ENCODE measurements at regions not wholly inside any gene's neighbourhood (a gene's known extent, or its start where the extent isn't known, plus 50 kb on each side); places are given as distances from the start of the nearest gene placed in this dataset.
"Not testable (repeated sequence)": the region's sequence is repeated elsewhere in the genome, so short reads cannot be mapped to it uniquely, and the experiment has no call there.

DNA sequence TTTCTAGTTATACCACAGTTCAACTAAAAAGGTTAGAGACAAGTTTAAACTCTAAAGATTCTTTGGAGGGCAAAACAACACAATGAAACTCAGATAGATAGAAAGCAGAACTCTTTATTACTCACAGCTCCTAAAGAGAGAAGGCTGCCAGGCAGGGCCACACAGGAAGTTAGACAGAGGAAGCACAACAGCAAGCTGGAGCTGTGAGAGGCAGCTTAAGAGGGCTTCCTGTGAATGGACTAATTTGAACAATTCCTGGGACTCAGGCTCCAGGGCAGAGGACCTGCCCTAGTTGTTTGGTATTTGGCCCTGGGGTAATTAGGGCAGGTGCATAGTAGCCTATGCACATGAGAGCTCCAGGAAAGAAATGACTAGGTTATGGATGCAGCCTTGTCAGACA lies 803.6 kb downstream of the DIAPH3 start:
- no peak for DNase-seq (ENCODE audit: low spot score)

DNA sequence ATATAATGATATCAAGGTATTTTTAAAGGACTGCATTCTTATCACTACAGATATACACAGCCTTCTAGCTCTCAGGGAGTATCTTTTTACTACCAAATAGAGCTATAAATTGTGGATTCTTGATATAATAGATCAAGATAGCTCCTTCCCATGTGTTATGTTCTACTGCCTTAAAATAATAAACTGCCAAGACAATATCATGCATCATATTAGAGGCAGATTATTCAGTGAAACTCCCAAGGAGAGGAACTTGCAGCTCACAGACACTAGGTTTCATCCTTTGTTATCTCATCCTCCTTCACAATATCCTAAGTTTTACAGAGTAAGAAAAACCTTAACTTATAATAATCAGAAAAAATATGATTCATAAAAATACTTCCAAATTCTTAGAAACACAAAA lies 802.8 kb downstream of the DIAPH3 start:
- DNase-seq (ENCODE audit: low spot score) = no peak

DNA sequence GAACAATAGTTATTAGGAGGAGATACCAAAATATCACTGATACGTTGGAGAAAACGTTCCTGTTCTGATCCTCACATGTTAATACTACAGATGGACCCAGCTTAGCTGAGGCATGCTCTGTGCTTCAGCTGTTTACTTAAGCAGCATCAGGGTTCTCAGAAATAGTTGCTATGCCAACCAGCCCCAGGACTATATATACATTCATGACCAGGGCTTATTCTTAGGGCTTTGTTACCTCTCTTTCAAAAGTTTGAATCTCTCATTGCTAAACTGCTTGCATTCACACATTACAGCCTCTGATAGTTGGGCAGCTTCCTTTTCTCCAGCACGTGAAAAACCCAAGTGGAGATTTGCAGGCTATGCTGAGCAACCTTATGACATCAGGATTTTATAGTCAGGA lies 800.4 kb downstream of the DIAPH3 start:
- no peak for DNase-seq (ENCODE audit: low spot score)

DNA sequence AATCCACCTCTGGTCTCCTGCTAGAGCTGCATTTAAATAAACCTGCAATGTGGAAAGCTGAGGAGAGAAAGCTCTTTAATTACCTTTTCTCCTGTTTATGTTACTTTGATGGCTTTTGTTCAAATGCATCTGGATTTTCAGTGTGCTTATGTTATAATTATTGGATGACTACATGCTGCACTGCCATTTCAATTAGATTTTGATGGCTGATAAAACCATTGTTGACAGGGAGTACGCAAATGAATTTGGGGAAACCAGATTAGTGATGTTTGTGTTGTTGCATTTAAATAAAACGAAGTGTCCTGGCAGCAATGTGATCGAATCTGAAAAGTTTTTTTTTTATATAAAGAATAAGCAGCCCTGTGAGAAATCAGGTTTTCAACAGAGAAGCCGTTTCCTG lies 799.8 kb downstream of the DIAPH3 start:
- no peak for DNase-seq (ENCODE audit: low spot score)

DNA sequence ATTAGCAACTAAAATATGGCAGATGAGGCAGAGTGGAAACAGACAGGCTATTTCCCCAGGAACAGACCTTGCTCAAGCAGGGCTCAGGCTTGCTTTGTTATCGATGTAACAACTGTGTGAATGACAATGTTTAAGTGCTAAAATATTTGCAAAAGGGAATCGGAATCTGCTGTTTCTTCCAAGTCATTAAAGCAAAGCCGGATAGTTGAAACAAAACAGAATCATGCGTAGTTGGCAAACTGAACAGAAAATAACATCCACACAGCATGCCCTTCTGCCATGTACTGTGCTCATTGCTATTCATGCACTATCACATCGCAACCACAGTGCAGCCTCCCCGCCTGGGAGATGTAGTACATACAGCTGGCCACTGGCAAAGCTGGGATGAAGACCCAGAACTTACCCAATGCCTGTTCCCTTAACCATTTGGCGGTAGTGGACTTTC lies 799.1 kb downstream of the DIAPH3 start:
- peak; percentile 12 for DNase-seq (ENCODE audit: low spot score)

DNA sequence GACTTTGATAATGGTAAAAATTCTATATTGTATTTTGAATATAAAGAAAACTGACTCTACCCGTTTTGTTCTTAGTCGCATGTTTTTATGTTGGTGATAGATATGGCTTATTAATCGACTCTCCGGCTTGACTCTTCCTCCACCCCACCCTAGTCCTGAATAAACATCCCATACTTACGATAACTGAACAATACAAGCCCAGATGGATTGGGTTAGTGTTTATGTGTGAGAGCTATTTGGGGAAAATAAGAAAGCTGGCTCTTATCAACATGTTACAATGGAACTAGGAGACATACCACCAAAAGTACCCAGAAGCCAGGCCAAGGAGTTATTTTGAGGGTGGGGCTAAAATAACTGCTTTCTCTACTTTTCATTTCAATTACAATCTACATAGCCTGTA lies 796.3 kb downstream of the DIAPH3 start:
- no peak for DNase-seq (ENCODE audit: low spot score)

DNA sequence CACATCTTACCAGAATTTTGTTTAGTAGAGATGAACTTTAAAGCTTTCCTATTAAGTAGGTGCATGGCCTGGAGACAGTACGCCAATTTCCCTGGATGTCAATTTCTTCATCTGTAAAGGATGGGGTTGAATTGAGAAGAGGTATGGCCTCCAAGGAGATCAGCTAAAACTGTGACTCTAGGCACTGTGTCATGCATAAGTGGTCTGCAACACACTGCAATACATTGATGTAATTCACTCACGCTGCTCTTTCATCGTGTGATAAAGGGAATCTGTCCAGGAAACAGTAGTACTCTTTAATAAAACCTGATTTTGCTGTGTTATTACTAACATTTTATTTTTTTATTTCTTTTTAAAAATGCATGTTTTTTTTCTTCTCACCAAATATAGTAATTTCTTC lies 795.8 kb downstream of the DIAPH3 start:
- no peak for DNase-seq (ENCODE audit: low spot score)

DNA sequence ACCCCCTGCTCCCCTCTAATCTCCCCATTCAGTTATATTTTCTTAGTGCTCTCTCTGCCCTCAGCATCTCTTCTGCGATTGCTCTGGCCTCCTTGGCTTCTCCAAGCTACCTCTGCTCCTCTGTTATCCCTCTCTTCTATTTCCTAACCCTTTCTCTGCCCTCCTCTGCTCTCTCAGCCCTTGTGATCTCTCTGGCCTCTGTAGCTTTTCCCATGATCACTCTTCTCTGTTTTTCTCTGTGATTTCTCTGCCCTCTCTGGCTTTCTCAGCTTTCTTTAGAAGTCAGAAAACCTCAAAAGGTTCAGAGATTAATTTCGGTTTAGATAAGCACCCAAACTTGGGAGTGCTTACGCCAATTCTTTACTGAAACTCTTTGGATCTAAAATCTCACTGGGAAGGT lies 795.0 kb downstream of the DIAPH3 start:
- DNase-seq (ENCODE audit: low spot score) = no peak

DNA sequence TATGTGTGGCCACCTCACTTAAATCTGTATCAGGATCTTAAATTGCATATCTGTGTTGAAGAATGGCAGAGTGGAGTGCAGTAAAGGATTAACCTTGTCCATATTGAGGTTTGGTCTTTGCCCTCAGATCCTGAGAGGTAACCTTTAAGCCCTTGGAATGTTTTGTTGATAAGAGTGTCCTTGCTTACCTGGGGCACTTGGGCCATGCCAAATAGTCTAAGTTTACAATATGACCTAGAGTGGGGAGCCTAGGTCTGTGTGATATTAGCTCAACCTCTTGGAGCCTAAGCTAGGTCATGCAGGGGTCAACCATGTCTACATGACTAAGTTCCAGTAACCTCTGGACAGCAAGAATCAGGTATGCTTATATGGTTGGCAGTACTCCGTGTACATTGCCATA lies 792.5 kb downstream of the DIAPH3 start:
- DNase-seq (ENCODE audit: low spot score) = no peak

DNA sequence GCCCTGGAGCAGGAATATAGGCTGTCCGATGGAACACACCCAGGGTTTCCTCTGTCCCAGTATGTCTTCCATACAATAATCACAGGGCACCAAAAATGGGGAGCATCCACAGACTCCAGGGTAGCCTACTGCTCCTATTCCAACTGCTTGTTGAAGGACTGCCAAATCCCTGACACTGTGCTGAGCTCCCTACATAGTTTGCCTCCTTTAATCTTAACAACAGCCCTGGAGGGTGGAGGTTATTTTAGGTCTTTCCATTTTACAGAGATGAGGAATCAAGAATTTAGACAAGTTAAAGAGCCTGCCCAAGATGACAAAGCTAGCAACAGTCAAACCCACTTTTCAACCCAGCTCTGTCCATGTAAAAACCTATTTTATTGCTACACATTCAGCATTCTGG lies 790.4 kb downstream of the DIAPH3 start:
- no peak for DNase-seq (ENCODE audit: low spot score)

DNA sequence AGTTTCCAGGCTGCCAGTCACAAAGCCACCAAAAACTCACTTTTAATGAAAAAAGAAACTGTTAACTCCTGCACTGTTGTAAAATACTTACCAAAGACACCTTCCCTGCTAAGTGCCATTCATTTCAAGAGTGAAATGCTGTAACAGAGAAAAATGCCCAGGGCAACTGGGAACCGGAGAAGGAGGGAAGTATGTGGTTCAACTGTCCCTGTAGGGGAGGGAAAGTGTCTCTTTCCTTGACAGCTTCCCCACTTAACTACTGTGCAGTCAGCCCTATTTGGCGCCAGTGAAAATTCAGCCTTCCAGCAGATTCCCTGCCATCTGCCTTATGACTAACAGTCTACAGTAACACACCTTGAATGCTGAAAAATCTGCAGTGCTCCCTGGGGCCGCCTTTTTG lies 789.0 kb downstream of the DIAPH3 start:
- no peak for DNase-seq (ENCODE audit: low spot score)

DNA sequence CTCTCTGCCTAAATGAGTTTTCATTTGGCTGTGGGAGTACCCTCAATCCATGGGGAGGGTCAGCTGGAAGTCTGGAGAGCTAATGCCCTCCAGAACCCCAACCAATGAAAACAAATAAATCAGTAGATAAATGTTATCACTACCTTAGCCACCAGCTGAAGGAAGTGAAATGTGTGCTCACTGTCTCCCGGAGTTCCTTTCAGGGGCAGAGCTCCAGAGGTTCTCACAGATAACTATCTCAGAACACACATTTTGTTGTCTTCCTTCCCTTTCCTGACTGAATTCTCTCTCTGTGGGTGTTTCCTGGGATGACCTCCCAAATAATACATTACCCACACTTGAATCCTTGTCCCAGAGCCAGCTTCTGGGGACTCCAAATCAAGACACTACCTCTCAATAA lies 779.6 kb downstream of the DIAPH3 start:
- DNase-seq (ENCODE audit: low spot score) = no peak

DNA sequence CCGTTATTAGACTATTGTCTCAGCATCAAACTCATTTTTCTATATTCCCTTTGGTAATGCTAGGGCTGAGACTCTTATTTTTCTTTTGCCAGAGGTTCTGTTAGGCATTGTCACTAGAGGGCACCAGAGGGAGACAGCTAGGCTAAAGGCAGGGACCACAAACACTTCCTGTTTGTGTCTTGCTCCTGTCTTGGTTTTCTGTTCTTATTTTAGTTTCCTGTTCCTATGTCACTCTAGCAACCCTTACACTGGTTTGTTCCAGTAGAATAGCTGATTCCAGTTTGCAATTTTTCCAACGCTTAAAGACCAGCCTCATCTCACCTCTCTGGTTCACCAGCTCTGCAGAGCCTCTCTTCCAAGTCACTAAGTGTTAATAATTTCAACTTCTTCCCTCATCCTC lies 772.0 kb downstream of the DIAPH3 start:
- peak; percentile 92 for DNase-seq (ENCODE audit: low spot score)

DNA sequence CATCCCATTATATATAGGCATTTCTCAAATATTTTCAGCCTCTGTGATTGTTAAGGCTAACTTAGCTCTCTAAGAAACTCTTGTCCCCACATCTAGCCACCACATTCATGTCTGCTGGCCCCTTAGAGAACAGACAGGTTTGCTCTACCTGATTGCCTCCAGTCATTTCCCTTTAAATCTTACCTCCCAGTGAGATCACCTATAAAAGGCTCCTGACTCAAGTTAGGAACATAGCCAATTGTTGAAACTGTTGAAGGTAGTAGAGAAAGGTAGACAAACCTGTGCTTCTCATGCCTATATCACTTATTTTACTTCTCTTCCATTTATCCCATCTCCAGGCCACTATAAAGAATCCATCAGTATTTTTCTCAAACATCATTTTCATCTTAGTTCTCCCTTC lies 771.4 kb downstream of the DIAPH3 start:
- DNase-seq (ENCODE audit: low spot score) = no peak

DNA sequence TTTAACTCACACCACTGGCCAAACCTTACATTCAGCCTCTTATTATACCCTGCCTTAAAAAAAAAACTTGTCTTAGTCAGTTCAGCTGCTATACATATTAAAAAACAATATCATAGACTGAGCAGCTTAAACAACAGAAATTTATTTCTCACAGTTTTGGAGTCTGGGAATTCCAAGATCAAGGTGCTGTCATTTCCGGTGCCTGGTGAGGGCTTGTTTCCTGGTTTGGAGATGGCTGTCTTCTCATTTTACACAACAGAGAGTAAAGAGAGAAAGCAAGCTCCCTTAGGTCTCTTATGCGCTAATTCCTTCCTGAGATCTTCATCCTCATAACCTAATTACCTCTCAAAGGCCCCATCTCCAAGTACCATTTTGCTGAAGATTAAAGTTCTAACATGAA lies 769.2 kb downstream of the DIAPH3 start:
- no peak for DNase-seq (ENCODE audit: low spot score)

DNA sequence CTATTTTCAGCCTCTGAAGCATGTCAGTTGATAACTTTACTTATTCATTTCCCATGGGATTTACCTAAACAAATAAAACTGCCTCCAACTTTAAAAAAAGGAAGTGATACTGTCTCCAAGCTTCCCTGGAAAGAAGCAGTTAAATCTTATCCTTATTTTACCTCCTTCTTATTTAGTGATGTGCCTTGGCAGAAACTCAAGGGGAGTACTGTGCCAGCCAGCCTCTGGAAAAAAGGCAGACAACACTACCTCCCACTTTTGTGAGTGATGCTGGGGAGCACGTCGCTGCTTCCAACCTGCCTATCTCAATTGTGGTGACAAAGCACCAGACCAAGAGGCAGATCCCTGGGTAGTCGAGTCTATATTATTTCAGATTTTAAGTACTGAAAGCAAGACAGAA lies 765.6 kb downstream of the DIAPH3 start:
- DNase-seq (ENCODE audit: low spot score) = peak; percentile 9

DNA sequence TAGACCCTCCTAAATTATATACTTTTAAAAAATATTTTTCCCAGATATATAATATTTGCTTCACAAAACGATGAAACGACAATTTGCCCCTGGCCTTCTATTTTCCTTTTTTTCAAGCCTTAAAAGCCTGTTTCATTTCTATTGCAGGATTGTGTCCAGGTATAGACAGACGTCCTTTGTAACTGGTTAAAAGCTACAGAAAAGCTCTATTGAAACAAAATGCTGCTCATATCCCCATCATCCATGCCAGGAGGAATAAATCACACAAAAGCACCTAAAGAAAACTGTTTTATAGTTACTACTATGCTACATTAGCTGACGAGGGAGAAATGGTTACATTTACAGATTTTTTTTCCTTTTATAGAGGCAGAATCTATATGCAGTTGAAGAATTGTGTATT lies 765.1 kb downstream of the DIAPH3 start:
- no peak for DNase-seq (ENCODE audit: low spot score)

DNA sequence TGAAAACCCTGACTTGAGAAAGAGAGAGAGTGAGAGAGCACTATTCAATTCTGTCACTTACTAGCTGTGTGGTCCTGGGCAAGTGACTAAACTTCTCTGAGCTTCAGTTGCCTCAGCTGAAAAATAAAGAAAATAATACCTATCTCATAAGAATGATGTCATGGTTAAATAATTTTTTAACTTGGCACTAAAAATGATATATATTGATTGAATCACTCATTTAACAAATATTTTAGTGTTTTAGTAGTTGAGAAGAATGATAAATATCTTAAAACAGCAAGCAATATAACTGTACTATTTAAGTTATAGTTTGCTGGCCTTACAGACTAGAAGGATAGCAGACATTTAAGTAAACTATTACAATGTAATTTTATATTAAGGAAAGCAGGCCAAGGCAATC lies 764.2 kb downstream of the DIAPH3 start:
- no peak for DNase-seq (ENCODE audit: low spot score)

DNA sequence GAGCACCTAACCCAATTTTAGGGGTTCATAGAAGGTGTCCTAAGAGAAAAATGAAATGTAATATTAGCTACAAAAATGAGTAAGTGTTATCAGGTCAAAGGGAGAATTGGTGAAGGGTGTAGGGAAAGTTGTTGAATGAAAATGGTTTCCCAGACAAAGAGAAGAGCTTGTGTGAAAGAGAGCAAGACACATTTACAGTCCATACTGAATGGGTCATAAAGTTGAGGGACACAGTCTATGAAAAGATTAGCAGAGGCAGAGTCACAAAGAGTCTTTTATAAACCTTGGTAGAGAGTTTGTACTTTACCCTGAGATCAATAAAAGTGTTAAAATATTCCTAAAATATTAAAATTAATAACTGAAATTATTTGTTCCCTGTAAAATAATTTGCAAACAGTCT lies 759.4 kb downstream of the DIAPH3 start:
- DNase-seq (ENCODE audit: low spot score) = no peak

DNA sequence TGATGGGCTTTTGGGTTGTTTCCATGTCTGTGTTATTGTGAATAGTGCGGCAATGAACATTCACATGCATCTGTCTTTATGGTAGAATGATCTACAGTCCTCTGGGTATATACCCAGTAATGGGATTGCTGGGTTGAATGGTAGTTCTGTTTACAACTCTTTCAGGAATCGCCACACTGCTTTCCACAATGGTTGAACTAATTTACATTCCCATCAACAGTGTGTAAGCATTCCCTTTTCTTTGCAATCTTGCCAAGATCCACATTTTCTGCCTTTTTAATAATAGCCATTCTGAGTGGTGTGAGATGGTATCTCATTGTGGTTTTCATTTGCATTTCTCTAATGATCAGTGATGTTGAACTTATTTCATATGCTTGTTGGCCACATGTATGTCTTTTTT lies 756.5 kb downstream of the DIAPH3 start:
- not testable (repeated sequence) for DNase-seq (ENCODE audit: low spot score)

DNA sequence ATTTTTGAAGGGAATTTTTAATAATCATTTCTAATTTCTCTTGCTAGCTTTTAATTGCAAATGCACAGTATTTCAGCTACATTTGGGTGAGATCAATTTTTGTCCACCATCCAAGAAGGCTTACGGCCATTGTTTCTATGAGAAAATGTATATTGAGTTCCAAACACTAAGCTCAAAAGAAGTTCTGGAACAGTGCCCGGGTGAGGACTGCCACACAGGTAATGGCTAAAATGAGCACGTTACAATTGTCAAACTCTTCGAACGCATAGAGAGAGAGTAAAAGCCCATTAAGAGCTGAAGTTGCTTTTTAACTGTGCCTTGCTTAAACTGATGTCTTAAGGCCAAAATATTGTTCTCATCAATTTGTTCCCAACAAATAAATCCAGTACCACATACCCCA lies 755.0 kb downstream of the DIAPH3 start:
- no peak for DNase-seq (ENCODE audit: low spot score)

DNA sequence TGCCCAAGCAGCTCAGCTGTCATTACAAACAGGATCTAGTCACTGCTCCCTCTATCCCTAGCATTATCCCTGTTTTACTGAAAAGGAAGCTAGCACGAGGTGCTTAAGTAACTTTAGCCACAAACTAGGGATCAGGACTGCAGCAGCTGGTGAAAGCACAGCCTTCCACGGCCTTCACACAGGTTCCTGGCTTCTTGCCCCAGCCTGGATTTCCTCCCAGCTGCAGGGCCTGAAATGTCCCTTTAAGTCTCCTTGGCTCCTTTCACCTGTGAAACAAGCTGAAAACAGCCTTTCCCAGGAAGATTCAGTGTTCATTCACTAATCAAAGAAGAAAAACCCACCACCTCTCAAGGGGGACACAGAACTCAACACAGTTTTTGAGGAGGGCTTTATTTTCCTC lies 754.5 kb downstream of the DIAPH3 start:
- no peak for DNase-seq (ENCODE audit: low spot score)

DNA sequence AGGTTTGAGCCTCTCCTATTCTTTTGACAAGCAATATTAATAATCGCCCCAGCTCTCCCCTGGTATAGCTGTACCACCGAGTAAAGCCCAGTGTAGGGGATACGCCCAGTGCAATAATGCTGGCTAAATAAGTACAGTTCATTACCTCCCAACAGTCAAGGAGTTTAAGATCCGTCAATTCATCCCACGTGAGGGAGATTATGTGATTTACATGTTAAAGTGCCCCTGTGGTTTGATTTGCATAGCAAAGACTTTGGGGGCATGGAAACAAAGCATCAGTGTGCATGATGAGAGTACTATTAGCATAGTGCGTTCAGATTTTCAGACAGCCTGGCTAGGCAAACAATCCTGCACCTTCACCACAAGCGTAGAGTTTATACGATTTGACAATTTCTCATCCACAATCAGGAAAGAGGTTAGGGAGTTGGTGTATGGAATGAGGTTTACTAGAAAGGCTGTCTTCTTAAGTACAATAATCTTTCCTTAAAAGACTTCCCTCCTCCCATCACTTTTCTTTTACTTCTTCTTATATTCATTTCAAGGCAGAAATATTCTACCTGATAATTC lies 754.0 kb downstream of the DIAPH3 start:
- DNase-seq (ENCODE audit: low spot score) = no peak

DNA sequence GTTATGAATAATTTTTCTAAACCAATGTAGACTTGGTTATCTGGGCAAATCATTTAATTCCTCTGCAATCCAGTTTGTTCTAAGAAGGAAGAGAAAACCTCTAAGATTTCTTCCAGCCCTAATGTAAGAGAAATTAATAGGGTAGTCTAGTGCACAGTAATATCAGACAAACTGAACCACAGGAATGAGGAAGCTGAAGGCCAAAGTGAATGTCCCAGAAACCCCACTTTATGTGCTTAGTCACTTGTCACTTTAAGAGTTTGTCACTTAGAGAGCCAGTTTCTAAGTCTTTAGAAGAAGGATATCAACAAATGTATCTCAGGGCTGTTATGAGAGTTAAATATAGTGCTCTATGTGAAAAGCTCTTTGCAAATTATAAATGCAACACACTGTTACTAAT lies 750.6 kb downstream of the DIAPH3 start:
- no peak for DNase-seq (ENCODE audit: low spot score)

DNA sequence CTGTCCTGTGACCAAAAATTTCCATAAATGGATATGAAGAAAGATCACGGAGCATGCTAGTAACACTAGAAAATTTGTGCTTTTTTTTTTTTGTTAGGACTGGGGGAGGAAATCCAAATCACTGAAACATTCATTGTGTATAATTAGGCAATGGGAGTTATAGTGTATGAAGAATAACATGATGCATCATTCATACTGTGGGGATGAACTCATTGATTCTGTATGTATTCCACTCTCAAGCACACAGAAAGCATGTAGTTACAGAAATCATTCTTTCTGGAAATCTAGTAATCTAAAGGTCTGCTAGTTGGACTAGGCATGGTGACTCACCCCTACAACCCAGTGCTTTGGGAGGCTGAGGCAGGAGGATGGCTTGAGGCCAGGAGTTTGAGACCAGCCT lies 749.7 kb downstream of the DIAPH3 start:
- no peak for DNase-seq (ENCODE audit: low spot score)
